Ecto neural progenitor cell (in vitro differentiated cells): ENCODE measurements at regions not wholly inside any gene's neighbourhood (a gene's known extent, or its start where the extent isn't known, plus 50 kb on each side); places are given as distances from the start of the nearest gene placed in this dataset.

Experiments
- DNase-seq: peaks from one replicate; pipeline ENCODE4 v3.0.0-alpha.2; 2018; ENCODE audit warnings: low spot score

- DNase-seq: no peak
Measured at GRCh38 chr10:128560406-128560805, 434.2 kb upstream of the MKI67 start.

GRCh38 chr10:128560993-128561392 is 434.8 kb upstream of the MKI67 start:
- DNase-seq: no peak

GRCh38 chr10:128563387-128563786 is 437.2 kb upstream of the MKI67 start:
- no peak for DNase-seq

GRCh38 chr10:128563904-128564303 is 437.7 kb upstream of the MKI67 start:
- no peak for DNase-seq

GRCh38 chr10:128566361-128566968 is 440.2 kb upstream of the MKI67 start:
- no peak for DNase-seq

- DNase-seq: no peak
Measured at GRCh38 chr10:128567551-128567950, 441.3 kb upstream of the MKI67 start.

- no peak for DNase-seq
Measured at GRCh38 chr10:128568041-128568440, 441.8 kb upstream of the MKI67 start.

GRCh38 chr10:128568491-128568890 is 442.3 kb upstream of the MKI67 start:
- DNase-seq: no peak

GRCh38 chr10:128568990-128569945 is 443.0 kb upstream of the MKI67 start:
- no peak for DNase-seq

GRCh38 chr10:128570319-128570995 is 444.2 kb upstream of the MKI67 start:
- no peak for DNase-seq

GRCh38 chr10:128571071-128571470 is 444.8 kb upstream of the MKI67 start:
- DNase-seq: no peak

GRCh38 chr10:128571745-128572144 is 445.5 kb upstream of the MKI67 start:
- no peak for DNase-seq

- no peak for DNase-seq
Measured at GRCh38 chr10:128572696-128573095, 446.5 kb upstream of the MKI67 start.

- DNase-seq: no peak
Measured at GRCh38 chr10:128573281-128573845, 447.1 kb upstream of the MKI67 start.

- no peak for DNase-seq
Measured at GRCh38 chr10:128573986-128574385, 447.8 kb upstream of the MKI67 start.

- no peak for DNase-seq
Measured at GRCh38 chr10:128574581-128575210, 448.5 kb upstream of the MKI67 start.

- DNase-seq: no peak
Measured at GRCh38 chr10:128575761-128576160, 449.5 kb upstream of the MKI67 start.

- no peak for DNase-seq
Measured at GRCh38 chr10:128576336-128576735, 450.1 kb upstream of the MKI67 start.

GRCh38 chr10:128576943-128577670 is 450.9 kb upstream of the MKI67 start:
- DNase-seq: no peak

- DNase-seq: no peak
Measured at GRCh38 chr10:128577958-128578750, 451.9 kb upstream of the MKI67 start.
